GM12878 (cell line): ENCODE measurements at regions not wholly inside any gene's neighbourhood (a gene's known extent, or its start where the extent isn't known, plus 50 kb on each side); places are given as distances from the start of the nearest gene placed in this dataset.

Experiments used
- ATAC-seq: fragments of 200-7000 bp; cut with Tn5 transposase; 3 replicates; pipeline ENCODE4 v1.9.1; 2020; ENCODE audit warnings: mild to moderate bottlenecking, moderate library complexity
- BruUV-seq: library from RNA; stranded (reverse); fragments of 400-500 nt; replicated peaks from 2 replicates; lab custom pipeline; 2021; lab: Mats Ljungman, UMichigan
- CTCF ChIA-PET: fragments of 300-600 bp; sonication (Branson Sonifier 250); formaldehyde crosslinking; extraction: SDS; loops from one replicate; lab custom pipeline; 2021; ENCODE audit warnings: inconsistent platforms; lab: Yijun Ruan, JAX
- POLR2A ChIA-PET: fragments of 350-600 bp; formaldehyde crosslinking; extraction: SDS; loops from one replicate; lab custom pipeline; 2021; ENCODE audit warnings: inconsistent platforms; lab: Charles Lee
- RAD21 ChIA-PET: fragments of 300-600 bp; sonication (Branson Sonifier 250); formaldehyde crosslinking; loops from one replicate; lab custom pipeline; 2023; ENCODE audit warnings: antibody characterized with exemption; ENCODE audit not compliant: unreplicated experiment; lab: Charles Lee
- SMC1A ChIA-PET: fragments of 300-600 bp; sonication (Branson Sonifier 250); formaldehyde crosslinking; loops from one replicate; lab custom pipeline; 2023; ENCODE audit not compliant: unreplicated experiment, uncharacterized antibody; lab: Charles Lee
- DNase-seq: peaks from one replicate; pipeline ENCODE4 v3.0.0-alpha.2; 2011; ENCODE audit warnings: low read depth, low spot score
- FAIRE-seq: peaks from 3 replicates; lab custom pipeline; 2011; peaks lifted over from hg19 to GRCh38; lab: Jason Lieb, UNC
- H2AFZ ChIP-seq: 2 replicates; pipeline ENCODE4 v1.6.0; 2011; ENCODE audit warnings: low read depth, low read length, control low read depth; ENCODE audit not compliant: control insufficient read depth
- H3K27ac ChIP-seq: 2 replicates; pipeline ENCODE4 v1.5.1; 2011; ENCODE audit warnings: control low read depth; ENCODE audit not compliant: control insufficient read depth, insufficient read depth
- H3K27me3 ChIP-seq, 2 experiments: replicated peaks in 1 of 2; 2 replicates each; pipeline versions ENCODE4 v1.6.0 to v1.6.1; 2011; ENCODE audit warnings: low read length in 1 of 2; ENCODE audit not compliant: control insufficient read depth in 2 of 2, insufficient read depth in 2 of 2
- H3K36me3 ChIP-seq, 2 experiments: 2 replicates each; pipeline ENCODE4 v1.5.1; 2011; ENCODE audit warnings: low read length in 1 of 2; ENCODE audit not compliant: control insufficient read depth in 2 of 2, insufficient read depth in 2 of 2
- H3K4me1 ChIP-seq: 2 replicates; pipeline ENCODE4 v1.6.1; 2011; ENCODE audit warnings: mild to moderate bottlenecking, low read length, moderate library complexity, mixed read lengths; ENCODE audit not compliant: control insufficient read depth, insufficient read depth
- H3K4me2 ChIP-seq: 2 replicates; pipeline ENCODE4 v1.6.0; 2011; ENCODE audit warnings: control low read depth; ENCODE audit not compliant: control insufficient read depth, insufficient read depth
- H3K4me3 ChIP-seq: fragments of 200-600 bp; sonication (generic); 2 replicates; pipeline ENCODE4 v1.5.1; 2016
- H3K79me2 ChIP-seq: 2 replicates; pipeline ENCODE4 v1.6.0; 2011; ENCODE audit warnings: low read length; ENCODE audit not compliant: control insufficient read depth, insufficient read depth
- H3K9ac ChIP-seq: 2 replicates; pipeline ENCODE4 v1.8.0; 2011; ENCODE audit warnings: low read length, control low read depth, mixed read lengths; ENCODE audit not compliant: control insufficient read depth, insufficient read depth
- H3K9me3 ChIP-seq: replicated peaks from 3 replicates; pipeline ENCODE4 v1.5.1; 2011; ENCODE audit warnings: mild to moderate bottlenecking, low read length; ENCODE audit not compliant: control insufficient read depth, insufficient read depth
- H4K20me1 ChIP-seq: 2 replicates; pipeline ENCODE4 v1.6.0; 2011; ENCODE audit not compliant: control insufficient read depth, insufficient read depth
- BCL11A ChIP-seq: IDR thresholded peaks from 2 replicates; pipeline ENCODE4 v1.6.1; 2011; ENCODE audit warnings: low read depth, low read length
- CREM ChIP-seq: IDR thresholded peaks from 2 replicates; pipeline ENCODE4 v1.6.1; 2014; ENCODE audit warnings: antibody characterized with exemption, low read depth
- E2F4 ChIP-seq: IDR thresholded peaks from 2 replicates; pipeline ENCODE4 v1.6.1; 2012; ENCODE audit warnings: low read depth, low read length, improper control_type of control experiment
- EED ChIP-seq: sonication (generic); IDR thresholded peaks from 2 replicates; pipeline ENCODE4 v1.6.1; 2016; ENCODE audit warnings: antibody characterized with exemption, low read depth
- EP300 ChIP-seq, 2 experiments: fragments of 150-350 bp in 1 of 2; IDR thresholded peaks; 2 replicates each; pipeline ENCODE4 v1.6.1; 2011 to 2012; ENCODE audit warnings: low read depth in 2 of 2, low read length in 2 of 2, borderline replicate concordance in 1 of 2, improper control_type of control experiment in 1 of 2, inconsistent platforms in 1 of 2; ENCODE audit not compliant: control insufficient read depth in 1 of 2
- IRF4 ChIP-seq: IDR thresholded peaks from 2 replicates; pipeline ENCODE4 v1.6.1; 2011; ENCODE audit warnings: low read depth, low read length
- KAT2A ChIP-seq: conservative IDR thresholded peaks from 2 replicates; pipeline ENCODE4 v1.6.1; 2011; ENCODE audit warnings: low read depth, low read length; ENCODE audit not compliant: control insufficient read depth
- LARP7 ChIP-seq: fragments of 450-650 bp; IDR thresholded peaks from 2 replicates; pipeline ENCODE4 v1.6.1; 2017; ENCODE audit warnings: mild to moderate bottlenecking
- NFIC ChIP-seq: IDR thresholded peaks from 2 replicates; pipeline ENCODE4 v1.6.1; 2012; ENCODE audit warnings: low read depth, mild to moderate bottlenecking, inconsistent platforms, low read length, moderate library complexity
- RAD51 ChIP-seq: fragments of 450-650 bp; IDR thresholded peaks from 2 replicates; pipeline ENCODE4 v1.6.1; 2016; ENCODE audit warnings: moderate library complexity, mild to moderate bottlenecking, inconsistent platforms
- RCOR1 ChIP-seq: conservative IDR thresholded peaks from 2 replicates; pipeline ENCODE4 v1.6.1; 2012; ENCODE audit warnings: low read depth, low read length, improper control_type of control experiment
- RELB ChIP-seq: fragments of 450-650 bp; IDR thresholded peaks from 2 replicates; pipeline ENCODE4 v1.6.1; 2017; ENCODE audit warnings: low read depth, mild to moderate bottlenecking, moderate library complexity
- TCF7 ChIP-seq: IDR thresholded peaks from 2 replicates; pipeline ENCODE4 v1.6.1; 2014; ENCODE audit warnings: antibody characterized with exemption, borderline replicate concordance
- WRNIP1 ChIP-seq: IDR thresholded peaks from 2 replicates; pipeline ENCODE4 v1.6.1; 2011; ENCODE audit warnings: low read depth, low read length, improper control_type of control experiment, borderline replicate concordance
- YBX1 ChIP-seq: fragments of 450-650 bp; IDR thresholded peaks from 2 replicates; pipeline ENCODE4 v1.6.1; 2016; ENCODE audit warnings: antibody characterized with exemption
- ZNF207 ChIP-seq: fragments of 450-650 bp; IDR thresholded peaks from 2 replicates; pipeline ENCODE4 v1.6.1; 2014; ENCODE audit warnings: antibody characterized with exemption, mild to moderate bottlenecking, borderline replicate concordance
- ZSCAN29 ChIP-seq: fragments of 450-650 bp; IDR thresholded peaks from 2 replicates; pipeline ENCODE4 v1.6.1; 2017; ENCODE audit warnings: mild to moderate bottlenecking, moderate library complexity
- WGBS: methylation state at CpG from one replicate; pipeline ENCODE4 v1.1.6; 2016; ENCODE audit warnings: low lambda C conversion rate; ENCODE audit not compliant: insufficient replicate concordance, insufficient coverage; ENCODE audit errors: missing lambda C conversion rate; 5-methylcytosine and 5-hydroxymethylcytosine counted together
- in situ Hi-C: fragments of 300-500 bp; cut with MboI; formaldehyde crosslinking; loops from 9 replicates; pipeline ENCODE4 v1.14.3; 2018; ENCODE audit warnings: mixed read lengths
- intact Hi-C: fragments of 100-400 bp; cut with micrococcal nuclease; formaldehyde crosslinking; loops from one replicate; pipeline ENCODE4 v1.14.2; 2022; ENCODE audit not compliant: unreplicated experiment
- TF ChIP-seq, protein P1 (sequence below): fragments of 450-650 bp; formaldehyde crosslinking; IDR thresholded peaks from 2 replicates; pipeline ENCODE4 v1.4.0; 2022; ENCODE audit warnings: mild to moderate bottlenecking, moderate library complexity

DNA sequence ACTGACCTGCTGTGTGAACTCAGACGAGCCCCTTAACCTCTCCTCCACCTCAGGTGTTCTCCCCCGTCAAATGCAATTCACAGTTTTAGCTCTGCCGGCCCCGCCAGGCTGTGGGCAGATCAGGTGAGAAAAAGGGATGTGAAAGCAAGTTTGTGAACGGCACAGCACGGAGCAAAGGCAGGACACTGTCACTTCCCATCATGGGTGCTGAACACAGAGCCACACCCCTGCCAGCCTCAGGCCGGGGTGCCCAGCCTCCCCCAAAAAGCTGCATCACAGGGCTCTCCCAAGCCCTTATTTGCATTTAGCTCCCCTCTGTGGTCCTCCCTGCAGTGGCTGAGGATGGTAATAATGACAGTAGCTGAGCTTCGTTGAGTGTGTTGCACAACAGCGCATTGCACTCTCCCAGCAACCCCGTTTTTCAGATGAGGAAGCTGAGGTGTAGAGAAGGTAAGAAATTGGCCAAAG lies 88.8 kb upstream of the TNRC6C start:
- Histone ChIP-seq H3K27me3 (peaks cover 0 to 4% of the 10 kb centered on the region in 2 experiments; a peak in 1 of 4 replicates), H3K4me2 (peak overlapping the region; percentile 90), H3K9ac (no peak overlapping the region), H3K9me3 (no peaks in the 10 kb centered on the region; the same call in 2 of the 3 replicates), H3K4me3 (no peak overlapping the region), H3K4me1 (peaks cover 22% of the 10 kb centered on the region), H2AFZ (peak overlapping the region; percentile 5; the same call in 1 of the 2 replicates), H3K79me2 (no peaks in the 10 kb centered on the region), H4K20me1 (no peaks in the 10 kb centered on the region), H3K36me3 (no peaks in the 10 kb centered on the region), H3K27ac (no peak overlapping the region)
- ChIA-PET RAD21 (interaction anchor here (0.6 to 3.5 kb wide), 18 partner anchors 11 to 447 kb away, joined by 3 to 40 read pairs (median 6); partner anchors contain the start of gene TNRC6C), CTCF (interaction anchor here (1.1 to 4.1 kb wide), 9 partner anchors 9 to 144 kb away, joined by 3 to 21 read pairs (median 5); partner anchors contain the start of gene TNRC6C), POLR2A (interaction anchor here (0.6 to 2.0 kb wide), 8 partner anchors 9 to 184 kb away, joined by 3 to 21 read pairs (median 3); partner anchors contain the start of gene TNRC6C), SMC1A (interaction anchor here (0.9 to 3.4 kb wide), 14 partner anchors 9 to 151 kb away, joined by 3 to 39 read pairs (median 6); partner anchors contain the start of gene TNRC6C)
- ATAC-seq (peak; percentile 97), DNase-seq (peak; percentile 87), FAIRE-seq (peak; percentile 95)
- intact Hi-C loops (loop anchor here (1.0 kb wide), 1 partner anchor 12 kb away; no protein-coding TSS in a partner anchor), in situ Hi-C loops (no loop called here)
- 0% methylated on average over 10 of the region's 10 CpGs for WGBS
- BruUV-seq: no TSS peak
- TF ChIP-seq KAT2A (no peak), EED (peak; percentile 89), IRF4 (peak; percentile 96), RCOR1 (0 out of 2 replicates have a peak, but pooled peaks have one; percentile 66), RELB (peak; percentile 89), WRNIP1 (peak; percentile 64; the same call in 1 of the 2 replicates), ZSCAN29 (no peak), NFIC (no peak), TCF7 (no peak), E2F4 (no peak), CREM (peak; percentile 49; the same call in 1 of the 2 replicates), RAD51 (no peak; the same call in none of the 2 replicates), ZNF207 (no peak), EP300 (IDR thresholded peaks at IDR 0.05; ENCODE audit: borderline replicate concordance in 1 of 2, control insufficient read depth in 1 of 2, low read depth in 2 of 2, low read length in 2 of 2) (peak; percentile 86 to 91; a peak in 3 of 4 replicates), BCL11A (peak; percentile 76), YBX1 (no peak), LARP7 (no peak)
- TF ChIP-seq, protein P1, sequence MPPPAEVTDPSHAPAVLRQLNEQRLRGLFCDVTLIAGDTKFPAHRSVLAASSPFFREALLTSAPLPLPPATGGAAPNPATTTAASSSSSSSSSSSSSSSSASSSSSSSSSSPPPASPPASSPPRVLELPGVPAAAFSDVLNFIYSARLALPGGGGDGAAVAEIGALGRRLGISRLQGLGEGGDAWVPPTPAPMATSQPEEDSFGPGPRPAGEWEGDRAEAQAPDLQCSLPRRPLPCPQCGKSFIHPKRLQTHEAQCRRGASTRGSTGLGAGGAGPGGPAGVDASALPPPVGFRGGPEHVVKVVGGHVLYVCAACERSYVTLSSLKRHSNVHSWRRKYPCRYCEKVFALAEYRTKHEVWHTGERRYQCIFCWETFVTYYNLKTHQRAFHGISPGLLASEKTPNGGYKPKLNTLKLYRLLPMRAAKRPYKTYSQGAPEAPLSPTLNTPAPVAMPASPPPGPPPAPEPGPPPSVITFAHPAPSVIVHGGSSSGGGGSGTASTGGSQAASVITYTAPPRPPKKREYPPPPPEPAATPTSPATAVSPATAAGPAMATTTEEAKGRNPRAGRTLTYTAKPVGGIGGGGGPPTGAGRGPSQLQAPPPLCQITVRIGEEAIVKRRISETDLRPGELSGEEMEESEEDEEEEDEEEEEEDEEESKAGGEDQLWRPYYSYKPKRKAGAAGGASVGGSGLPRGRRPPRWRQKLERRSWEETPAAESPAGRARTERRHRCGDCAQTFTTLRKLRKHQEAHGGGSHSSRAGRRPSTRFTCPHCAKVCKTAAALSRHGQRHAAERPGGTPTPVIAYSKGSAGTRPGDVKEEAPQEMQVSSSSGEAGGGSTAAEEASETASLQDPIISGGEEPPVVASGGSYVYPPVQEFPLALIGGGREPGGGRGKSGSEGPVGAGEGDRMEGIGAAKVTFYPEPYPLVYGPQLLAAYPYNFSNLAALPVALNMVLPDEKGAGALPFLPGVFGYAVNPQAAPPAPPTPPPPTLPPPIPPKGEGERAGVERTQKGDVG (CRISPR knock-in tag): no peak
